ENCODE measurements at regions not wholly inside any gene's neighbourhood (a gene's known extent, or its start where the extent isn't known, plus 50 kb on each side); places are given as distances from the start of the nearest gene placed in this dataset.

- no peak overlapping the region for H3K27ac ChIP-seq
- TF ChIP-seq CTCF (conservative IDR thresholded peaks at IDR 0.05), result no peak
Measured at GRCh38 chr12:39240587-39240986, 202.3 kb downstream of the KIF21A start.

- TF ChIP-seq CTCF (conservative IDR thresholded peaks at IDR 0.05), result no peak
- H3K27ac ChIP-seq, result no peak overlapping the region
Measured at GRCh38 chr12:39239490-39240486, 203.1 kb downstream of the KIF21A start.

- no peak for TF ChIP-seq CTCF (conservative IDR thresholded peaks at IDR 0.05)
- peak overlapping the region; percentile 24 for H3K27ac ChIP-seq
Measured at GRCh38 chr12:39237004-39237403, 205.9 kb downstream of the KIF21A start.

GRCh38 chr12:39235990-39236767 lies 206.7 kb downstream of the KIF21A start:
- TF ChIP-seq CTCF (conservative IDR thresholded peaks at IDR 0.05), result no peak
- peak overlapping the region; percentile 24; the same call in 1 of the 2 replicates for H3K27ac ChIP-seq

GRCh38 chr12:39230086-39230485 lies 212.8 kb downstream of the KIF21A start:
- H3K27ac ChIP-seq, result no peak overlapping the region

GRCh38 chr12:39227218-39227617 lies 215.7 kb downstream of the KIF21A start:
- TF ChIP-seq CTCF (conservative IDR thresholded peaks at IDR 0.05), result no peak
- no peak overlapping the region for H3K27ac ChIP-seq

More at GRCh38 chr12:39230086-39230485, 212.8 kb downstream of the KIF21A start:
- no peak for TF ChIP-seq CTCF (conservative IDR thresholded peaks at IDR 0.05)

GRCh38 chr12:39224971-39225370 lies 217.9 kb downstream of the KIF21A start:
- H3K27ac ChIP-seq, result no peak overlapping the region
- no peak for TF ChIP-seq CTCF (conservative IDR thresholded peaks at IDR 0.05)
